Fibroblast of skin of left quadriceps (primary cell): ENCODE measurements at regions not wholly inside any gene's neighbourhood (a gene's known extent, or its start where the extent isn't known, plus 50 kb on each side); places are given as distances from the start of the nearest gene placed in this dataset.

Source experiments
- DNase-seq, 2 experiments: peaks; one replicate each; pipeline ENCODE4 v3.0.0-alpha.2; 2013; ENCODE audit warnings: low read depth in 2 of 2

DNA sequence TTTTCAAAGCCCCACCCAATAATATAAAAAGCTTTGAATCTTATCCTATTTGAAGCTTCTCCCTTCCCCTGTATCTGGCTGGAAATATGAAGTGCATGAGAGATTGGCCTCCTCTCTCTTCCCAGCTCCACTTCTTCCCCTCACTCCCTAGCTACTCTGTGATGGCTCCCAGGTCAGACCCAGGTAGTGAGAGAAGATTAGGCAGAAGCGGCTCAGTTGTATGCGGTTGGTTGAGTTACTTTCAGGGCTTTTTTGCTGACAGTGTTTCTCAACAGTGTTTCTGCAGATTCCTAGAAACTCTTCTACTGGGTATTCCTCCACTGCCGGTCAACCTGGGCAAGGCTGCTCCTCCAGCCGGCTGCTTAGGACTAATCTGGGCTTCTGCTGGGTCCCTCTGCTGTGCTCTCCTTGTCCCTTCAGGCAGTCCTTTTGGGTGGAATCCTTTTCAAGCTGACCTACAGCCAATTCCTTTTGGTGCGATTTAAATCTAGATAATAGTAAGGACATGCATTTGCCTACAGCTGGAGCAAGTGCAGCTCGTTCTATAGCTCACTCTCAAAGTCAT lies 87.4 kb upstream of the SLC7A11 start:
- no peak for DNase-seq

DNA sequence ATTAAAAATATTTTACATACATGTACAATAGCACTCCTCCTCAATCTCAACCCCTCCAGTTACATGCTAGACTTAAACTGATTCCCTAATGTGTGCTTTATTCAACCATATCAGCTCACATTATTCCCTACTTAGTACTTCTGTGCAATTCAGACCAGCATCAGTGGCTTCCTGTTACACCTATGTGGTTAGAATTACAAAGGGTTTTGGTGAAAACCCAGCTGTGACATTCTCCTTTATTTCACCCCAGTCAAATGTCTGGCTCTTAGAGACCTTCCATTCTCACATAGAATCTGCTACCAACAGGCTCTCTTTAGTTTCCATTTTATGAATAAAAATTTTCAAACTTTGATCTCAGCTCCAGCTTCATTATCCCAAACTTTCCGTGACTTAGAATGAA lies 85.2 kb upstream of the SLC7A11 start:
- DNase-seq, result no peak

DNA sequence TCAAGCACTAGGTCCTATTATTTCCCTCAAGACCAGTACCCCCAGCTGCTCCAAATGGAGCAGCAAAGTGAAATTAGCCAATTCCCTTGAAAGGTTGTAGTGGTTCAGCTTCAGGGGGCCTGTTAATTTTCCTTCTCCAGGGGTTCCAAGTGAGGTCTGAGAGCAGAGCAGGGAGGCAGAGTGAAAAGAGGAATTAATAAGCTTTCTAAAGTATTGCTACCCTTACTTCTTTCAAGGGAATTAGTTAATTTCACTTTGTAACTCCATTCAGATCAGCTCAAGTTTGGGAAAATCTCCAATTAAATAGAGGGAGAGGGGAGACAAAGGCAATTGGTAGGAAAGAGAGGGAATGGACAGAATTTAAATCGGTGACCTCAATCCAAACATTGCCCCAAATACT lies 78.7 kb upstream of the SLC7A11 start:
- no peak for DNase-seq

DNA sequence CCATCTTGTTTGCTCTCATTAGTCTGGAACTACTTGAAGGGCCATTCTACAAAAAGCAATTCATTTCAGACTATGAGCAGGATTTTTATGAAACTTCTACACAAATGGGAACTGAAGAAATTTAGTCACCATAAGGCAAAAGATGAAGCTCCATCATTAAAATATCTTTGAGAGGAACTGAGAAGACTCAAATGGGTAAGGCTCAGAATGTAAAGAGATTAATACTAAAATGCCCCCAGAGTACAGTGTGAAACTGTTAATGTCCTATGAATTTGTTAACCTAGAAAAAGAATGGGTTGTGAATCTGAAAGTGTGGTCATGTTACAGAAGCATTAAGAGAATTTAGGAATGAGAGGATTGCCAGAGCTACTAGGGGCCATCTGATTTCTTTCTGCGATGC lies 77.9 kb upstream of the SLC7A11 start:
- no peak for DNase-seq

DNA sequence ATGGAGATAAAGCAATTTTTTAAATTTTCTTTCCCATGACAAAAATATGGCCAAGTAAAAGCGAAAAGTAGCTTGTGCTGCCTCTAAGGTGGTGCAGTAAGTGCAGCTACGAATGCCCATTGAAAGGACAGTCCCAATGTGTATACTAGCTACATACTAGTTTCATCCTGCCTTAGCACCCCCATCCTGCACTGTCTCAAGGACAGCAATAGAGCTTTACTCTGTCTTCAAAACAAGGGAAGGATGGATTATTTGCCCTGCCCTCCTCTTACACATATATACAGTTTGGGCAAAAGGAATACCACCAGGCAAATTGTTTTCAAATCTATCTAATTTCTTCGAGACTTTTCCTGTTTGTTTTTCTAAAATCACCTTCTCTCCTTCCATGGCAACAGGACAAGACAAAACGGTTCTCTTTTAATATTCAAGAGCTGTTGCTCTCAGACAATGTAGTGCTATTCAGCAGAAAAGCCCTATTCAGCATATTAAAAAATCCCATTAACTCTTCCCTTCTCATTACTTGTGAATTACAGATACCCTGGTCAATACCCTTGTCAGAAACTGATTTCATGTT lies 75.1 kb upstream of the SLC7A11 start:
- DNase-seq, result no peak

DNA sequence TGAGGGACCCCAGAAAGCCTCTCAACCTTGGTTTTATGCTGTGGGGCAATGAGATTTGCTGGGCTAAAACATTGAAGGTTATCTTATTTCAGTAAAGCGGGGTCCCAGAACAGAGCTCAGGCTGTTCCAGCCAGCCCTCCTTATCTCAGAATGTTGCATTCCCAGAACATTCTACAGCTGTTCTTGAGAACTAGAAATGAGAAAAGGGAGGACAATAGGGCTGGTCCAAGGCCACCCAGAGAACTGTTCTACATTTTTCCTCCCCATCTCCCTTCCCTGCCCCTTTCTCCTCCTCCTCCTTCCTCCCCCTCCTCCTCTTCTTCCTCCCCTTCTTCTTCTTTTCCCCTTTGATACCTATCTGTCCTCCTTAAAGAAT lies 70.4 kb upstream of the SLC7A11 start:
- DNase-seq, result no peak

DNA sequence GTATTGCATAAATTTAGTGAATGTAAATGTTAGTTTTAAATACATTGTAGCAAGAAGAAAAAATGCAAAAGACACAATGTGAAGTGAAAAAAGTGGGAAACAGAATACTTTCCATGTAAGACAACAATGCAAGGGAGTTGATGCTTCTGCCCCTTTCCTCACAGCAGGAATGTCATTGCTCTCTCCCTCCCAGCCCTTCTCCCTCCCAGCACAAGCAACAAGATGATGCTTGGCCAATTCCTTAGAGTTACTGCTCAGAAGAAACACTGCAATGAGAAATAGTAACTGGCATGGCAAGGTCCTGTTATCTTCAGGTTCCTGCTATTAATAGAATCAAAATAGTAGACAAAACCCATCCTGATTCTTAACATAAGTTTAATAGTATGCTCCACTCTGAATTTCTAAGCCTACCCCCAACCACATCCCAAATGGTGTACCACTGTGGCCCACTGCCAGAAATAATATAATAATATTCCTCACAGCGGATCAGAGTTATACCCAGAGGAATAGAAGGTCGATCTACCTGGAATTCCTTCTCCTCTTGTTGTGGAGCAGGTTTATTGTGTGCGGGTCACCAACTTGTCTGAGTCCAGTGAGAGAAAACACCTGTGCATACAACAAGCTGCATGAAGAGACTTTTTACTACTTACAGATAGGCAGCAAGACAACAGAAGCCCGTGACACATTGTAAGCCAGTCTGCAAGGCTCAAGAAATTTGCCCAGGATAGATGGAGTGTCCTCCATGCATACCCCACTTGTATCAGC lies 69.8 kb upstream of the SLC7A11 start:
- DNase-seq, result peak in 1 of 2 experiments; percentile 4

DNA sequence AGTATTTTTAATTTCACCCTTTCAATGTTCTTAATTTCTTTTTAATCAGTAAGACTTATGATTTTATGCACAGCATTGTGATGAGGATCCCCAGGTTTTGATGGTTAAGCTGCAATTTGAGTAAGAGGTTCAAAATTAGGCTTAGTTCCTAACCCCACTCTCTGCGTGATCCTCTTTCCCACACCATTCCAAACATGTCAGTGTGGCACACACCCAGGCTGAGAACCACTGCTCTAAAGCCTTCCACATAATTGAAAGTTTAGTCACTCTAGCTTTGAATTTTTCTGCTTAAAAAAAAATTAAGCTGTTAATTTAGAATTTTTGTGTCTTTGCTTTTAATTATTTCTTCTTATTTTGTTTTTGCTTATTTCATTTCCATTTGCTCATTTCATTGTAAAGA lies 68.8 kb upstream of the SLC7A11 start:
- peak; percentile 55 to 59 for DNase-seq

DNA sequence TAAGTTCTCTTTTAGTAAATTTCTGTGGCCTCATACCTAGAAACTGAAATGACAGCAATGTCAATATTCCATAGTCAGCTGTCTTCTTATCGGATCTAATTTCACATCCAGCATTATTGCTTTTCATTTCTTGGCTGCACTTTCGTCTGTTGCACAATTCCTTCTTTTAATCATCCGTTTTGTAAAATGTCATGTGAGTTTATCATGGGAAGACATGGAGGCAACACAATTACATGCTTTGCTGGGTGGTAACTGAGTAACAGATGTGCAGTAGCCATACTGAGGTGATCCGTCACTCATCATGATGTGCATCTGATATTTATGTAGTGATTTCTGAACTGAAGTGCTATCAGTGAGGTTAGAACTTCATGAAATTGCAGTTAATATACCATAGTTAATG lies 68.3 kb upstream of the SLC7A11 start:
- peak in 1 of 2 experiments; percentile 6 for DNase-seq

DNA sequence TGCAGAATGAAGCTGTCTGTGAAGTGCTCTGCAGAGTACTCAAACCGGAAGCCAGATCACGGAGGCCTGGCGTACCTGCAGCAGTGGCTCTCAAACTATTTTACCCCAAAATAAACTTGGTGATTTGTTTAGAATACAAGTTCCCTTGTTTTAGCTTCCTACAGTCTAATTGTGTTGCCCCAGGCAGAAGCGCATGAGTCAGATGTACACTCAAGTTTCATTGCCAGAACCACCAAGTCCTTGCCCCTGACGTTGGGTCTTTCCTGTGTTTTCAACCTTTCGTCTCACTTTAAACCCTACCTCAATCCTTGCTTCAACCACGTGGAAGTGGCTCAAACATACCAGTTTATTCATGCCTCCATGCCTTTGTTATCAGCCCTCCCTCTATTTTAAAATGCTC lies 66.2 kb upstream of the SLC7A11 start:
- DNase-seq, result no peak

DNA sequence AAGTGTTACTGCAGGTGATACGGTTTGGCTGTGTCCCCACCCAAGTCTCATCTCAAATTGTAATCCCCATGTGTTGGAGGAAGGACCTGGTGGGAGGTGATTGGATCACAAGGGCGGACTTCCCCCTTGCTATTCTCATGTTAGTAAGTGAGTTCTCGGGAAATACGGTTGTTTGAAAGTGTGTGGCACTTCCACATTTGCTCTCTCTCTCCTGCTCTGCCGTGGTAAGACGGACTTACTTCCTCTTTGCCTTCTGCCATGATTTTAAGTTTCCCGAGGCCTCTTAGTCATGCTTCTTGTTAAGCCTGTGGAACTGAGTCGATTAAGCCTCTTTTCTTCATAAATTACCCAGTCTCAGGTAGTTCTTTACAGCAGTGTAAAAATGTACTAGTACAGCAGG lies 65.2 kb upstream of the SLC7A11 start:
- DNase-seq, result no peak

DNA sequence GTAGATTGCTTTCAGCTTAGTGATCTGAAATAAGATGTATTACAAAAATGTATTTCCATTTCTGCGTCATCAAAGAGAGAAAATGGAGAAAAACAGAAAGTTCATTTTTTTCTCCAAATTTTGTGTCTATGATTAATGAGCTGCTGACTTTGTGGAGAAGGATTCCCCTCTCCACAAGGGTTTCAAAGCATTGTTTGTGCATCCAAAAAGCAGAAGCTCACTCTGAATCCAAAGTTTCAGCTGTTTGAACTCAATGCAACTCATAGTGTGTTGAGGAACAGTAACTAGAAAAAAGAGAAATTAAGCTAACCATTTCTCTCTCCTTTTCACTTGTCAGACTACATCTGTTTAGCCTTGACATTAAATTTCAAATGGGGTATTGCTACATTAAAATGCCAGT lies 62.9 kb upstream of the SLC7A11 start:
- DNase-seq, result no peak

DNA sequence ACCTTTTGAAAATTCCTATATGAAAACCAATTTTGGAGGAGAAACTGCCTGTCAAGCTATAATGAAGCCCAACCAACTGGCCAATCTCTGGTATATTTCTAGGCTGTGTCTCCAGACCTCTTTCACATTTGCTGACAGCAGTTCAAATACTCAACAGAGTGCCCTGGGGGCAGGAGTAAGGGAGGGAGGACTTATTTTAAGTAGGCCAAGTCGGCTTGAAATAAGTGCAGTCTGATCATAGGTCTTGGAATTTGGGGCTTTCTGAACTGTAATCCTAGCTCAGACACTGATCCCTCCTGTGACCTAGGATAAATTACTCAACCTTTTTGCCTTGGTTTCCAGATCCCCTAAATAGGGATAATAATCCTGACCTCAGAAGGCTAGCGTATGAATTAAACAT lies 59.4 kb upstream of the SLC7A11 start:
- DNase-seq, result no peak

DNA sequence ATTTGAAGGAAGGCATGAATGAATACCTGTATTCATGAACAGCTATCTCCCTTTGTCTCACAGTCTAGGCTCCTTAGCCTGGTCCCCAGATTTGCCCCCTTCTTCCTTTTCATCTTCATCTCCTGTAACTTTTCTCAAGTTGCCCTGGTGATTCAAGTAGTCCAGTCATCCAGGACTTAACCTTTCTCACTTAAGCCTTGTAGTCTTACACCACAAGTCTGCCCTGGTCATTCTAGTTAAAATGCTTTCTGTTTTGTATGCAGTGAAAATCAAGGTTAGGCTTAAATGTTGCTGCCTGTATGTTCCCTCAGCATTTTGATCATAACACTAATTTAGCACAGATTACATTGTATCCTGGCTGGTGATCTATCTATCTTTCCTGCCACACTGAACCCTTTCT lies 58.5 kb upstream of the SLC7A11 start:
- no peak for DNase-seq

DNA sequence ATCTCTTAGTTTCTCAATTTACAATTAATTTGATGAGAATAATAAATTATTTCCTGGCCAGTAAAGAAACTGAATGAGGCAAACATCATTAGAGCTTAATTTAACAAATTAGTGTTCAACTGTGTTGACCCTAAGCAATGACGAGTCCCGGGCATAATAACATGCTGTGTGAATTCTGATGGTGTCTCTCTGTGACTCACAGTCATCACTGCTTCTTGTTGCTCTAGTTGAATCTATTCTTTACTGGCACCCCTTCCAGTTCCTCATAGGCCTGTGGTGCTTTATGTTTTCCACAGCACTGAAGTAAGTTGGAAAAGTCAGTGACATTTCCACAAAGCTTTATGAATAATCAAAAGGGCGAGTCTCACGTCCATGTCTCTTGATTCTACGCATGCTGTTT lies 57.7 kb upstream of the SLC7A11 start:
- no peak for DNase-seq

DNA sequence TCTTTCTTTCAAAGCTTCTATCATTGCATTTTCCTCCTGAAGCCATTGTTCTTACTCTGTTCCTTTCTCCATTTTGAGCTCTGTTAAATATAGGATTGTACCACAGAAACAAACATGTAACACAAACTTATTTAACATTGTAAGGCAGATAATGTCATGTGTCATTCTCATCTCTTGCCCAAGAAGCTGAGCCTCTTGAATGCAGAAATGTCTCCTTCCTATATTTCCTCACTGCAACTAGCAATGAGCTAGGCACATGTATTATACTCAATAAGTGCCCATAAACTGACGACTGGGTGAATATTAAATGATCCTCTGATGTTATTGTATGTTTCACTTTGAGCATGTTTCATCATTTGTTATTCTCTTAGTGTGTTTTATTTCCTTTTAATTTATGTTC lies 56.7 kb upstream of the SLC7A11 start:
- no peak for DNase-seq

DNA sequence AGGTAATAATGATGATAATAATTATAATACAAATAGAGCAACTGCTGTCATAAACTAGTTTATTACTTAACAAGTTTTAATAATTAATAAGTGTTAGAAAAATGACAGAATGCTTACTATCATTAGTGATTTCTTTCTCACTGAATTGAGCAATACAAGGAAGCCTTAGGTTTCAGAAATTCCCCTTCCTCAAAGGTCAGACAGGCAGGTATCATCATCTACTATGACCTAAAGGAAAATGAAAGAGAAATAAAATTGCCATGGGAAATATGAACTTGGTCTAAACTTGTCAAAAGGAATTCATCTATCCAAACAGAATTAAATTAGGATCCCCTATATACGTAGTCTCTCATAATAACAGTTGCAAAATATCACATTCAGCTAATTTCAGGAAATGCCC lies 56.3 kb upstream of the SLC7A11 start:
- DNase-seq, result no peak

DNA sequence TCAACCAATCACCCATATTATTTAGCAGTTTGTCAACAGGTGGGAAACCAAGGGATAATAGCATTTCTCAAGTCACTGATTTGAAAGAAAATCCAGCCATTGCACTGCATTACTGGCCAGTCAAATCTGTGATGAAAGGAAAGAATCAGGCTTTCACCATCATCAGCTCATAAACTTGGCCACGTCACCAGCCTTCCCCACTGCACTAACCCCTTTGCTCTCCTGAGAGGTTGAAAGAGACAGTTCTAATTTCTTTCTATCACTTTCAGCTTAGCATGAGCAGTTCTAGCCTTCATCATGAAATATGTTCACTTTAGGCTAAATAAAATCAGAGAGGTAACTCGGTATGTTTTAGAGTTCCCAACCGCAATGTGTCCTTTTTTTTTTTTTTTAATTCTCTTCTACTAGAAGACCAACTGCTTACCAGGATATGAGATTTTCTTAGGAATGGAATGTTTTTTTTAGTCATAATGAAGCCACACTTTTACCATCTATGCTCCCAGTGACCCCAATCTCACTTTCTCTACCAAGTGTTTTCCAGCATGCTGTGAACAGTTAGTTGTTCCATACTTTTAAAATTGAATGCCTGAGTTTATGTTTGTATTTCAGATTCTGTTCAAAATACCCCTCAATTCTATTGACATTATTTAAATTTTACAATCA lies 55.7 kb upstream of the SLC7A11 start:
- DNase-seq, result no peak

DNA sequence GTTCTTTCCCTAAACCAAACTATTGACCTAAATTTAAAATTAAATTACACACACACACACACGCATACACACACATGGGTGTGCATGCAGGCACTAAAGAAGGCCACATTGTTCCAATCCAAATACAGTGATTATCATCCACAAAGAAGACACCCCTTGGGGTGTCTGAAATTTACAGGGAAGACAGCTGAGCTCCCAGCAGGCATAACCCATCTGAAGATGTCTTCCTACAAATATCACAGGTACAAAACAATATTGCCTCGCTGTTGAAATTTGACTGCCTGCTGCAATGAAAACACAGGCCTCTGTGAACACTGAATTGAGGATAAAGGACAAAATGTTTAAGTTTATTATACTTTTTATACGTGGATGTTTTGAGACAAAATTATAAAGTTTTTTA lies 50.2 kb upstream of the SLC7A11 start:
- DNase-seq, result no peak
